Heart right ventricle (tissue), 16 donors: ENCODE measurements at regions not wholly inside any gene's neighbourhood (a gene's known extent, or its start where the extent isn't known, plus 50 kb on each side); places are given as distances from the start of the nearest gene placed in this dataset.

ENCODE experiments used
- ATAC-seq, 8 donors: fragments of 200-7000 bp; cut with Tn5 transposase; one replicate each; pipeline ENCODE4 v1.9.1; 2020; ENCODE audit warnings: mild to moderate bottlenecking in 8 of 8, moderate library complexity in 8 of 8, moderate number of reproducible peaks in 1 of 8
- DNase-seq, 2 donors: peaks; one replicate each; pipeline ENCODE4 v3.0.0-alpha.2; 2020
- H3K27ac ChIP-seq, 10 donors: fragments of 200-600 bp; sonication (generic) in 2 of 10; one replicate each; pipeline versions ENCODE4 v1.5.0 to v1.8.0; 2020 to 2022; ENCODE audit warnings: mild to moderate bottlenecking in 3 of 10
- H3K27me3 ChIP-seq, 7 donors: fragments of 200-600 bp; one replicate each; pipeline ENCODE4 v1.8.0; 2021 to 2022; ENCODE audit warnings: mild to moderate bottlenecking in 2 of 7
- H3K36me3 ChIP-seq, 9 donors: fragments of 200-600 bp; sonication (generic) in 1 of 9; one replicate each; pipeline versions ENCODE4 v1.5.0 to v1.8.0; 2020 to 2022; ENCODE audit warnings: mild to moderate bottlenecking in 2 of 9
- H3K4me1 ChIP-seq, 9 donors: fragments of 200-600 bp; sonication (generic) in 1 of 9; one replicate each; pipeline versions ENCODE4 v1.5.0 to v1.8.0; 2020 to 2022; ENCODE audit warnings: mild to moderate bottlenecking in 4 of 9
- H3K4me3 ChIP-seq, 10 donors: fragments of 200-600 bp; sonication (generic) in 2 of 10; one replicate each; pipeline versions ENCODE4 v1.5.0 to v1.8.0; 2020 to 2022; ENCODE audit warnings: mild to moderate bottlenecking in 7 of 10, moderate library complexity in 2 of 10
- H3K9me3 ChIP-seq, 11 donors: fragments of 200-600 bp in 10 of 11; sonication (generic) in 2 of 11; one replicate each; pipeline versions ENCODE4 v1.5.0 to v1.8.0; 2013 to 2022; ENCODE audit warnings: mild to moderate bottlenecking in 2 of 11, control low read depth in 1 of 11, moderate library complexity in 1 of 11
- WGBS, 2 donors: extraction: QIAGEN DNeasy Blood & Tissue Kit; methylation state at CpG; one replicate each; pipeline ENCODE4 v1.1.7; 2013; ENCODE audit warnings: inconsistent platforms in 1 of 2; 5-methylcytosine and 5-hydroxymethylcytosine counted together
- intact Hi-C, 10 donors: fragments of 100-400 bp; cut with DNase I; formaldehyde crosslinking; loops; one replicate each; pipeline versions ENCODE4 v1.11.1 to v1.14.2; 2022
- TF ChIP-seq, protein P1 (sequence below), 9 donors: fragments of 200-600 bp; sonication (generic) in 2 of 9; IDR thresholded peaks; one replicate each; pipeline versions ENCODE4 v1.5.0 to v1.8.0; 2021 to 2022; ENCODE audit warnings: antibody characterized with exemption in 9 of 9, mild to moderate bottlenecking in 5 of 9, moderate library complexity in 1 of 9
- donor health status: Arrhythmogenic right ventricular cardiomyopathy.
- donor health status: ischemic (EF 13 %, LVEDD 7.1; RV severe dilation, severe dysfunction).
- donor health status: healthy with polysubstance abuse.
- donor health status: DM: no; HTN: yes; CAD: no.
- donor health status: DM: no; HTN: no; CAD: no.
- donor health status: ischemic (EF 25% LVEDD 6.9; RV normal size, moderate dysfunction).
- donor health status: ischemic (EF 25% LVEDD 5.7; RV mildly dilated, moderate dysfunction).
- donor health status: healthy.
- donor health status: DM: yes; HTN: yes; CAD: no.
- donor health status: Ischemic cardiomyopathy.
- donor health status: ischemic (EF 35%, LVEDD 5.7; RV mildly dilated, moderate dysfunction).
- donor health status: nonischemic (EF 11% LVEDD 7.7; RV severe dilation, severe dysfunction).
- donor health status: DM: yes; HTN: yes; CAD: no.
- donor health status: PGD.
- donor health status: ischemic (EF 29% LVEDD 5.4; RV normal size, mild dysfunction).
- donor health status: nonischemic (EF 23%, LVEDD 6.1; RV moderate dilation, normal function).

DNA sequence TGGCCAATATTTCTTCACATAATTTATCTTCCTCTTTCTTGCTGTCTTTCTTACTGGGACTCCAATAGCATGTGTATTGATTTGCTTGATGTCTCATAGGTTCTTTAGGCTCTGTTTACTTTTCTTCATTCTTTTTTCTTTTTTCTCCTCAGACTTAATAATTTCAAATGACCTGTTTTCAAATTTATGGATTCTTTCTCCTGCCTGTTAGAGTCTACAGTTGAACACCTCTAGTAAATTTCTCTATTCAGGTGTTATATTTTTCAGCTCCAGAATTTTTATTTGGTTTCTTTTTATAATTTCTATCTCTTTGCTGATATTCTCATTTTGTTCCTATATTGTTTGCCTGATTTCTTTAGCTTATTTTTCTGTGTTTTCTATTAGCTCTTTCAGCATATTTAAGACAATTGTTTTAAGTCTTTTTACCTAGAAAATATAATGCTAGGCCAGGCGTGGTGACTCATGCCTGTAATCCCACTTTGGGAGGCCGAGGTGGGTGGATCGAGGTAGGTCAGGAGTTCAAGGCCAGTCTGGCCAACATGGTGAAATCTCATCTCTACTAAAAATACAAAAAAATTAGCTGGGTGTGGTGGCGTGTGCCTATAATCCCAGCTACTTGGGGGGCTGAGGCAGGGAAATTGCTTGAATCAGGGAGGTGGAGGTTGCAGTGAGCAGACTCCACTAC, 61.9 kb upstream of the TNS3 start:
- intact Hi-C loops = no loop called here
- 94 to 97% methylated on average over 4 of the region's 4 CpGs for WGBS, 2 donors

DNA sequence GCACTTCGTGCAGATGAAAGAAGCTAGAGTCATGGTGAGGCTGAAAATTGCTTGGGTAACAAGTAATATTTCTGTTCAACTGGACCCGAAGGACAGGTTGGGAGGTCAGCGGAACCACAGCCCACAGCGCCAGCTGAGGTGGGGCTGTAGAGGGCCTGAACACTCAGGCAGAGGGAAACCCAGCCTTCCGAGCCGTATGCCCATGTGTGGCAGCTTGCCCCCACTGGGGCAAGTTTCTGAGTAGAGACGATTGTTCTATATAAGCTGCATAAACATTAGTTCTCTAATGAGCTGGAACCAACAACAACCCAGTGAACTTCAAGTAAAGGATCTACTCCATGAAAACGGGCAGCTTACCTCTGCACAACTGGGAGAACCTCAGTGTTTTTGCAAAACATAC, 58.4 kb upstream of the TNS3 start:
- WGBS, 2 donors = 93 to 94% methylated on average over 8 of the region's 8 CpGs
- TF ChIP-seq, protein P1, sequence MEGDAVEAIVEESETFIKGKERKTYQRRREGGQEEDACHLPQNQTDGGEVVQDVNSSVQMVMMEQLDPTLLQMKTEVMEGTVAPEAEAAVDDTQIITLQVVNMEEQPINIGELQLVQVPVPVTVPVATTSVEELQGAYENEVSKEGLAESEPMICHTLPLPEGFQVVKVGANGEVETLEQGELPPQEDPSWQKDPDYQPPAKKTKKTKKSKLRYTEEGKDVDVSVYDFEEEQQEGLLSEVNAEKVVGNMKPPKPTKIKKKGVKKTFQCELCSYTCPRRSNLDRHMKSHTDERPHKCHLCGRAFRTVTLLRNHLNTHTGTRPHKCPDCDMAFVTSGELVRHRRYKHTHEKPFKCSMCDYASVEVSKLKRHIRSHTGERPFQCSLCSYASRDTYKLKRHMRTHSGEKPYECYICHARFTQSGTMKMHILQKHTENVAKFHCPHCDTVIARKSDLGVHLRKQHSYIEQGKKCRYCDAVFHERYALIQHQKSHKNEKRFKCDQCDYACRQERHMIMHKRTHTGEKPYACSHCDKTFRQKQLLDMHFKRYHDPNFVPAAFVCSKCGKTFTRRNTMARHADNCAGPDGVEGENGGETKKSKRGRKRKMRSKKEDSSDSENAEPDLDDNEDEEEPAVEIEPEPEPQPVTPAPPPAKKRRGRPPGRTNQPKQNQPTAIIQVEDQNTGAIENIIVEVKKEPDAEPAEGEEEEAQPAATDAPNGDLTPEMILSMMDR (IDR thresholded peaks at IDR 0.05) = no peak
- Histone ChIP-seq H3K4me1 (peaks cover 0 to 25% (median 12%) of the 10 kb centered on the region in 9 donors), H3K36me3 (no peaks in the 10 kb centered on the region), H3K4me3 (no peak overlapping the region), H3K27ac (no peak overlapping the region), H3K27me3 (peaks cover 0 to 1% (median 0%) of the 10 kb centered on the region in 7 donors), H3K9me3 (peaks cover 0 to 19% (median 0%) of the 10 kb centered on the region in 11 donors)
- intact Hi-C loops = no loop called here
- ATAC-seq (no peak), DNase-seq (no peak)

More for the DNA sequence above, 61.9 kb upstream of the TNS3 start:
- DNase-seq (no peak), ATAC-seq (no peak)
- Histone ChIP-seq H3K4me3 (no peak overlapping the region), H3K27ac (no peak overlapping the region), H3K4me1 (peaks cover 0 to 20% (median 13%) of the 10 kb centered on the region in 9 donors), H3K9me3 (peaks cover 0 to 19% (median 0%) of the 10 kb centered on the region in 11 donors), H3K36me3 (no peaks in the 10 kb centered on the region), H3K27me3 (no peaks in the 10 kb centered on the region)
- TF ChIP-seq, protein P1 (IDR thresholded peaks at IDR 0.05) = no peak

DNA sequence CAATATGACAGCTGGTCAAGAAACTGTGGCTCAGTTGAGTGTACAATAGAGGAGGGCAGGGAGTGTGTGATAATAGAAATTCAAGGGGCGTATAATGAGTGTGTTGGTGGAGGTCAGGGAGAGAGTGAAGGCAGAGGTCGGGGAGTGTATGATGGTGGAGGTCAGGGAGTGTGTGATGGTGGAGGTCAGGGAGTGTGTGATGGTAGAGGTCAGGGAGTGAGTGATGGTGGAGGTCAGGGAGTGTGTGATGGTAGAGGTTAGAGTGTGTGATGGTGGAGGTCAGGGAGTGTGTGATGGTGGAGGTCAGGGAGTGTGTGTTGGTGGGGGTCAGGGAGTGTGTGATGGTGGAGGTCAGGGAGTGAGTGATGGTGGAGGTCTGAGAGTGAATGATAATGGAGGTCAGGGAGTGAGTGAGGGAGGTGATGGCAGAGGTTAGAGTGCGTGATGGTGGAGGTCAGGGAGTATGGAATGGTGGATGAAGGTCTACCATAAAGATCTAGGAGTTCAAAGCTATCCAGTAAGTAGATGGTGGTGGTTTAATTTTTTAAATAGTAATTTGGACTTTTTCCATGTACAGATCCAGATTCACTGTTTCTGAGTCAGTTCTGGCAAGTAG, 57.7 kb upstream of the TNS3 start:
- Histone ChIP-seq H3K9me3 (peaks cover 0 to 19% (median 0%) of the 10 kb centered on the region in 11 donors), H3K36me3 (no peaks in the 10 kb centered on the region), H3K27me3 (peaks cover 0 to 6% (median 0%) of the 10 kb centered on the region in 7 donors), H3K4me1 (peaks cover 0 to 29% (median 12%) of the 10 kb centered on the region in 9 donors), H3K27ac (no peak overlapping the region), H3K4me3 (no peak overlapping the region)
- ATAC-seq = no peak
- WGBS, 2 donors = 95 to 98% methylated on average over 3 of the region's 3 CpGs
- DNase-seq = no peak
- TF ChIP-seq, protein P1 (IDR thresholded peaks at IDR 0.05) = no peak
- intact Hi-C loops = no loop called here

DNA sequence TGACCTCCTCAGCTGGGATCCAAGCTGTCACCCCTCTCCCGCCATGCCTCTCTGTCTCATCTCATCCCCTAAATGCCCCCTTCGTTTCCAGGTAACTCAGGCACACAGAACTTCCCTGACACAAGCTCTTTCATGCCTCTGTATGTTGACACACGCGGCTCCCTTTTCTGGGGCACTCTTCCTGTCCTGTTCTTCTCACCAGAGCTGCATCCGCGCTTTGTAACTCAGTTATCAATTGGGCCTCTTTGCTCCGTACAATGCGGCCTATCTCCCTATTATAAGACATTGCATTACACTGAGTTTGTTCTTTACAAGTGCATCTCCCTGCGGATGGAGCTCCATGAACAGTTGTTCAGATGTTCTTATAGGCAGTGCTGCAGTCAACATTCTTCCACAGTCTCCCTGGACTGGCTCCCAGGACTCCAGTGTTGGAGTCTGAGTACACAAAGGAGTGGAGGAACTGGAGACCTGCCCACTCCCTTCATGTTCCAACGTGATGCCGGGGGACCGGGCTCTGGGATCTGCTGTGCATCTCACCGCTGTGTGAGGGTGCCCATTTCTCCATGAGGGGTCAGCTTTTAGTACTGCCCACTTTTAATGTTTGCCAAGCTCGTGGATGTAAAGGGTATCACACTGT, 56.9 kb upstream of the TNS3 start:
- Histone ChIP-seq H3K27me3 (peaks cover 0 to 6% (median 0%) of the 10 kb centered on the region in 7 donors), H3K4me3 (no peak overlapping the region), H3K36me3 (no peaks in the 10 kb centered on the region), H3K9me3 (peaks cover 0 to 11% (median 0%) of the 10 kb centered on the region in 11 donors), H3K4me1 (peaks cover 0 to 29% (median 12%) of the 10 kb centered on the region in 9 donors), H3K27ac (no peak overlapping the region)
- ATAC-seq (no peak), DNase-seq (no peak)
- TF ChIP-seq, protein P1 (IDR thresholded peaks at IDR 0.05) = no peak
- intact Hi-C loops = no loop called here
- 67 to 72% methylated on average over 14 of the region's 14 CpGs for WGBS, 2 donors
